ENCODE measurements at regions not wholly inside any gene's neighbourhood (a gene's known extent, or its start where the extent isn't known, plus 50 kb on each side); places are given as distances from the start of the nearest gene placed in this dataset.

DNA sequence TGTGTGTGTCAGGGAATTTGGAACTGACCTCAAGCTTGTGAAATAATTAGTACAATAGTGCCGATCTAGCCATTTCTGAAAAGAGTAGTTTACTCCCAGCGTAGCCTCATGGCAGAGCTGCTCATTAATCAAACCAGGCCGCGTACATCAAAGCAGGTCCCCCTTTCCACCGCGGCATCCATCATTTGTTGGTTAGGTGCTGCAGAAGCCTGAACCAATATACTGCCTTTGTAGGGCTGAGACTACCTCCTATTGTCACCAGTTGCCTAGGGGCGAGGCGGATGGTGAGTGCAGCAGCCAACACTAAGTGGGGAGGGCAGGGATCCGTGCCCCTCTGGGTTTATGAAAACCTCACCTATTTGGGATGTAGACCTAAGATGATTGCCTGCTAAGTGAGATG, 264.1 kb downstream of the TMEM114 start:
- Mint-ChIP-seq H3K27ac (ENCODE audit: unreplicated experiment) (no peak overlapping the region), H3K36me3 (ENCODE audit: low read depth, unreplicated experiment) (no peaks in the 10 kb centered on the region), H3K27me3 (ENCODE audit: unreplicated experiment) (no peaks in the 10 kb centered on the region), H3K4me1 (ENCODE audit: unreplicated experiment) (no peaks in the 10 kb centered on the region), H3K9me3 (ENCODE audit: unreplicated experiment) (no peaks in the 10 kb centered on the region), H3K4me3 (ENCODE audit: unreplicated experiment) (no peak overlapping the region)
- TF ChIP-seq, protein P1, sequence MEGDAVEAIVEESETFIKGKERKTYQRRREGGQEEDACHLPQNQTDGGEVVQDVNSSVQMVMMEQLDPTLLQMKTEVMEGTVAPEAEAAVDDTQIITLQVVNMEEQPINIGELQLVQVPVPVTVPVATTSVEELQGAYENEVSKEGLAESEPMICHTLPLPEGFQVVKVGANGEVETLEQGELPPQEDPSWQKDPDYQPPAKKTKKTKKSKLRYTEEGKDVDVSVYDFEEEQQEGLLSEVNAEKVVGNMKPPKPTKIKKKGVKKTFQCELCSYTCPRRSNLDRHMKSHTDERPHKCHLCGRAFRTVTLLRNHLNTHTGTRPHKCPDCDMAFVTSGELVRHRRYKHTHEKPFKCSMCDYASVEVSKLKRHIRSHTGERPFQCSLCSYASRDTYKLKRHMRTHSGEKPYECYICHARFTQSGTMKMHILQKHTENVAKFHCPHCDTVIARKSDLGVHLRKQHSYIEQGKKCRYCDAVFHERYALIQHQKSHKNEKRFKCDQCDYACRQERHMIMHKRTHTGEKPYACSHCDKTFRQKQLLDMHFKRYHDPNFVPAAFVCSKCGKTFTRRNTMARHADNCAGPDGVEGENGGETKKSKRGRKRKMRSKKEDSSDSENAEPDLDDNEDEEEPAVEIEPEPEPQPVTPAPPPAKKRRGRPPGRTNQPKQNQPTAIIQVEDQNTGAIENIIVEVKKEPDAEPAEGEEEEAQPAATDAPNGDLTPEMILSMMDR (IDR thresholded peaks at IDR 0.05; ENCODE audit: unreplicated experiment) = no peak
- no peak for DNase-seq (ENCODE audit: low spot score)

DNA sequence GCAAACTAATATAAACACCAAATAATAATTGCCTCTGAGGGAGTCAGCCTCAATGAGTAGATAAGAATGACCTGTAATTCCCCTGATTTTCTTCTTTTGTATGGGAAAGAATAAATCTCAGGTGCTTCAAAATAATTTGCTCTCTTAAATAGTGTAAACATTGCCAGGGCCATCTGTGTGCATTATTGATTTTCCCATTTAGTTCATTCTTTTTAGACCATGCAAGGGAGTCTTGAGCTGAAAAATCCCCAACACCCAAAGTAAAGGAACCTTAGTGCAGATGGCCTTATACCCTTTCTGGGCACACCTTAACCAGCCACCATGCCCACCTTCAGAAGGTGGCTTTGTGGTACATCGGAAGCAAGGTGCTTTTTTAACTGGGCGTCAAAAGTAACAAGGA, 267.2 kb downstream of the TMEM114 start:
- Mint-ChIP-seq H3K4me1 (ENCODE audit: unreplicated experiment) (peaks cover 3% of the 10 kb centered on the region), H3K9me3 (ENCODE audit: unreplicated experiment) (no peaks in the 10 kb centered on the region), H3K27me3 (ENCODE audit: unreplicated experiment) (peaks cover 3% of the 10 kb centered on the region), H3K4me3 (ENCODE audit: unreplicated experiment) (no peak overlapping the region), H3K36me3 (ENCODE audit: low read depth, unreplicated experiment) (no peaks in the 10 kb centered on the region), H3K27ac (ENCODE audit: unreplicated experiment) (no peak overlapping the region)
- DNase-seq (ENCODE audit: low spot score) = no peak
- TF ChIP-seq, protein P1 (IDR thresholded peaks at IDR 0.05; ENCODE audit: unreplicated experiment) = no peak

DNA sequence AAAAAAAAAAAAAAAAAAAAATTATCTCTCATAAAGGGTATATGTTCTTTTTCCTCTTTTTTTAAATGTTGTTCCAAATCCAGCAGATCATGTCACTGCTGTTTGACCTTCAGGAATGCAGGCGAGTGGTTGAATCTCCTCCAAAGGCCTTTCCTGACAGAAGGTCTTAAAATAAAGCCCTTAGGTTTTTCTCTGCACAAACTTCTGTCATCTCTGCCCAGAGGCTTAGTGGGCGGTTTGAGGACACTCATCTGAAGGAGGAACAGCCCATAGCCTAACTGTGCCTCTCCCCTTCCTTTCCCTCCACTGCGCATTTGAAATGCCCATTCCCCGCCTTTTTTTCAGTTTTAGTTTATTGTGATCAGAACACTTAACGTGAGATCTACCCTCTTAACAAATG, 270.2 kb downstream of the TMEM114 start:
- Mint-ChIP-seq H3K4me3 (ENCODE audit: unreplicated experiment) (no peak overlapping the region), H3K27me3 (ENCODE audit: unreplicated experiment) (peaks cover 3% of the 10 kb centered on the region), H3K4me1 (ENCODE audit: unreplicated experiment) (peaks cover 3% of the 10 kb centered on the region), H3K9me3 (ENCODE audit: unreplicated experiment) (no peaks in the 10 kb centered on the region), H3K27ac (ENCODE audit: unreplicated experiment) (no peak overlapping the region), H3K36me3 (ENCODE audit: low read depth, unreplicated experiment) (no peaks in the 10 kb centered on the region)
- TF ChIP-seq, protein P1 (IDR thresholded peaks at IDR 0.05; ENCODE audit: unreplicated experiment) = no peak
- DNase-seq (ENCODE audit: low spot score) = no peak

DNA sequence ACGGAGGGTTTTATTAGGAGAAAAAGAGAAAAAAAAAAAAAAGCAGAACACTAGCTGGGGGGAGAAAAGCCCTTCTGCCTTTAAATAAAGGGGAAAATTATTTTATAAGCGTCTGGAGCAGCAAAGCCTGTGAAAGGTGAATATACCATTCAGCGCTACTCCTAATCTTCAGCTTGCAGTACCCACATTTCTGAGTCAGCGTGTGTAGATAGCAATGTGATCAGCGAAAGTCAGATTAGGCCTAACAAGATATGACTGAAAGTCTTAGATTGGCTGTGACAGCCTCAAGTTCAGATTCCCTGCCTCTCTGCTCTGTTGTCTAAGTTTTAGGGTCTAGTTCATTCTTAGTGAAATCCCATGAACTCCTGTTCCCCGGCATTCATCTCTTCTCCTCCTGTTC, 279.5 kb downstream of the TMEM114 start:
- Mint-ChIP-seq H3K27ac (ENCODE audit: unreplicated experiment) (no peak overlapping the region), H3K4me1 (ENCODE audit: unreplicated experiment) (no peaks in the 10 kb centered on the region), H3K4me3 (ENCODE audit: unreplicated experiment) (no peak overlapping the region), H3K36me3 (ENCODE audit: low read depth, unreplicated experiment) (no peaks in the 10 kb centered on the region), H3K27me3 (ENCODE audit: unreplicated experiment) (peaks cover 2% of the 10 kb centered on the region), H3K9me3 (ENCODE audit: unreplicated experiment) (no peaks in the 10 kb centered on the region)
- DNase-seq (ENCODE audit: low spot score) = no peak
- TF ChIP-seq, protein P1 (IDR thresholded peaks at IDR 0.05; ENCODE audit: unreplicated experiment) = no peak

DNA sequence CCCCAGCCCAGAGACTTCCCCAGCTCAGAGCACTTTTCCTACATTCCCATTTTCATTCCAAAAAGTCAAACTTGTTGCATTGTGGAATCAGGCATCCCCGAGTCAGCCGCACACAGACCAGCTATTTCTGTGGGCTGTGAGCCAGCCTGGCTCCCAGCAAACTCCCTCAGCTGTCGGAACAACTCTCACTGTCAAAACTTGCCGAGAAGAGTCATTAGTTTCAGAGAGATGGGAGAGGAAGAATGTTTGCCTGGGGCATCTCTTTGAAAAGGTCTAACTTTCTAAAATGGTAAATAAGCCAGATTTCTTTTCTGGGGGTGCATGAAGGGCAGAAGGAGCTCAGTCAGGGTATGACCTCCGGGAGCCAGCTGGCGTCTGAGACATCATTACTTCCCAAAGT, 280.0 kb downstream of the TMEM114 start:
- no peaks in the 10 kb centered on the region for H3K36me3 Mint-ChIP-seq (ENCODE audit: low read depth, unreplicated experiment)
- H3K27me3 Mint-ChIP-seq (ENCODE audit: unreplicated experiment) = peaks cover 4% of the 10 kb centered on the region
- H3K4me3 Mint-ChIP-seq (ENCODE audit: unreplicated experiment) = no peak overlapping the region
- H3K4me1 Mint-ChIP-seq (ENCODE audit: unreplicated experiment) = no peaks in the 10 kb centered on the region
- DNase-seq (ENCODE audit: low spot score) = no peak
- H3K27ac Mint-ChIP-seq (ENCODE audit: unreplicated experiment) = no peak overlapping the region
- TF ChIP-seq, protein P1 (IDR thresholded peaks at IDR 0.05; ENCODE audit: unreplicated experiment) = no peak
- no peaks in the 10 kb centered on the region for H3K9me3 Mint-ChIP-seq (ENCODE audit: unreplicated experiment)

Measured in endothelial cell (in vitro differentiated cells).